PC-9 (cell line): ENCODE measurements at regions not wholly inside any gene's neighbourhood (a gene's known extent, or its start where the extent isn't known, plus 50 kb on each side); places are given as distances from the start of the nearest gene placed in this dataset.

ENCODE experiments used
- BruUV-seq: library from RNA; stranded (reverse); fragments of 400-500 nt; replicated peaks from 2 replicates; lab custom pipeline; 2021; lab: Mats Ljungman, UMichigan
- CTCF ChIA-PET: fragments of 300-600 bp; sonication (Branson Sonifier 250); formaldehyde crosslinking; loops from one replicate; lab custom pipeline; 2022; ENCODE audit warnings: antibody characterized with exemption; lab: Charles Lee
- POLR2A ChIA-PET: fragments of 300-600 bp; sonication (Branson Sonifier 250); formaldehyde crosslinking; loops from one replicate; lab custom pipeline; 2022; ENCODE audit warnings: antibody characterized with exemption; ENCODE audit not compliant: unreplicated experiment; lab: Charles Lee
- DNase-seq, 2 experiments: peaks; one replicate each; pipeline versions ENCODE4 v3.0.0 to v3.0.0-alpha.2; 2015 to 2022; ENCODE audit warnings: mixed read lengths in 1 of 2
- H2AFZ ChIP-seq: fragments of 200-600 bp; sonication (generic); 2 replicates; pipeline ENCODE4 v1.8.1; 2017; ENCODE audit warnings: antibody characterized with exemption
- H3F3A ChIP-seq: fragments of 200-600 bp; sonication (generic); 2 replicates; pipeline ENCODE4 v1.8.1; 2017; ENCODE audit warnings: antibody characterized with exemption, mild to moderate bottlenecking, low read depth; ENCODE audit not compliant: insufficient read depth
- H3K27ac ChIP-seq: fragments of 200-600 bp; sonication (generic); 2 replicates; pipeline ENCODE4 v1.6.1; 2016; ENCODE audit warnings: mixed run types
- H3K27me3 ChIP-seq: fragments of 200-600 bp; sonication (generic); 2 replicates; pipeline ENCODE4 v1.6.1; 2016; ENCODE audit warnings: low read depth, mixed run types; ENCODE audit not compliant: insufficient read depth
- H3K36me3 ChIP-seq: fragments of 200-600 bp; sonication (generic); 2 replicates; pipeline ENCODE4 v1.6.1; 2016; ENCODE audit warnings: low read depth, mixed run types
- H3K4me1 ChIP-seq: fragments of 200-600 bp; sonication (generic); replicated peaks from 2 replicates; pipeline ENCODE4 v1.6.1; 2016; ENCODE audit warnings: mixed run types; ENCODE audit not compliant: insufficient read depth
- H3K4me2 ChIP-seq: fragments of 200-600 bp; sonication (generic); 2 replicates; pipeline ENCODE4 v1.6.1; 2017; ENCODE audit warnings: mixed run types
- H3K4me3 ChIP-seq: fragments of 200-600 bp; sonication (generic); 2 replicates; pipeline ENCODE4 v1.6.1; 2016; ENCODE audit warnings: mixed run types
- H3K79me2 ChIP-seq: fragments of 200-600 bp; sonication (generic); 2 replicates; pipeline ENCODE4 v1.6.1; 2017; ENCODE audit warnings: low read depth, mixed run types
- H3K9me2 ChIP-seq: fragments of 200-600 bp; sonication (generic); 2 replicates; pipeline ENCODE4 v1.8.1; 2017; ENCODE audit warnings: mild to moderate bottlenecking; ENCODE audit not compliant: insufficient read depth
- H3K9me3 ChIP-seq: fragments of 200-600 bp; sonication (generic); 2 replicates; pipeline ENCODE4 v1.8.1; 2016; ENCODE audit warnings: low read depth; ENCODE audit not compliant: insufficient read depth
- H4K20me1 ChIP-seq: fragments of 200-600 bp; sonication (generic); 2 replicates; pipeline ENCODE4 v1.8.1; 2017; ENCODE audit not compliant: insufficient read depth
- EZH2 ChIP-seq: fragments of 200-600 bp; sonication (generic); IDR thresholded peaks from 2 replicates; pipeline ENCODE4 v1.8.0; 2017; ENCODE audit warnings: antibody characterized with exemption, low read depth
- intact Hi-C: fragments of 100-400 bp; cut with micrococcal nuclease; formaldehyde crosslinking; loops from one replicate; pipeline ENCODE4 v1.10.0; 2022; ENCODE audit not compliant: unreplicated experiment
- TF ChIP-seq, protein P1 (sequence below): fragments of 200-600 bp; sonication (generic); conservative IDR thresholded peaks from 2 replicates; pipeline ENCODE4 v1.6.1; 2017; ENCODE audit warnings: mixed run types, antibody characterized with exemption, mild to moderate bottlenecking, moderate library complexity

DNA sequence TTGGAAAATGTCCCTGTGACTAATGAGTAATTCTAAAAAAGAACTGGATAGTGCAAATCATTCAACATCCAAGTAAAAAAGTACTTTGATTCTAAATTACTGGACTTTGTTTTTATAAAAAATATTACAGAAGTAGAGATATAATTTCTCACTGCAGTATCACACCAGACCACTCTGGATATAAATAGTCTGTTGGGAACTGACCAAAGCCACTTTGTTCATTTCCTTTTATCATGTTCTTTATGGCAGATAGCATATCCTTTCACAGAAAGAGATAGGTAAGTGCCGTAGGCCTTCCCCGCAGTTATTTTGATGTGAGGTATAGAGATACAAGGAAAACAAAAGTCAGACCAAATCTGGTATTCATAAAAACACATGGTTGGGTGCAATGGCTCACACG is 827.4 kb upstream of the GRAMD2B start:
- no peak overlapping the region for H3K4me3 ChIP-seq
- no TSS peak for BruUV-seq
- no peaks in the 10 kb centered on the region for H3K79me2 ChIP-seq
- H3K4me2 ChIP-seq, result no peak overlapping the region
- H3K27ac ChIP-seq, result no peak overlapping the region
- H3K9me3 ChIP-seq, result no peaks in the 10 kb centered on the region
- no peak for TF ChIP-seq EZH2
- TF ChIP-seq, protein P1, sequence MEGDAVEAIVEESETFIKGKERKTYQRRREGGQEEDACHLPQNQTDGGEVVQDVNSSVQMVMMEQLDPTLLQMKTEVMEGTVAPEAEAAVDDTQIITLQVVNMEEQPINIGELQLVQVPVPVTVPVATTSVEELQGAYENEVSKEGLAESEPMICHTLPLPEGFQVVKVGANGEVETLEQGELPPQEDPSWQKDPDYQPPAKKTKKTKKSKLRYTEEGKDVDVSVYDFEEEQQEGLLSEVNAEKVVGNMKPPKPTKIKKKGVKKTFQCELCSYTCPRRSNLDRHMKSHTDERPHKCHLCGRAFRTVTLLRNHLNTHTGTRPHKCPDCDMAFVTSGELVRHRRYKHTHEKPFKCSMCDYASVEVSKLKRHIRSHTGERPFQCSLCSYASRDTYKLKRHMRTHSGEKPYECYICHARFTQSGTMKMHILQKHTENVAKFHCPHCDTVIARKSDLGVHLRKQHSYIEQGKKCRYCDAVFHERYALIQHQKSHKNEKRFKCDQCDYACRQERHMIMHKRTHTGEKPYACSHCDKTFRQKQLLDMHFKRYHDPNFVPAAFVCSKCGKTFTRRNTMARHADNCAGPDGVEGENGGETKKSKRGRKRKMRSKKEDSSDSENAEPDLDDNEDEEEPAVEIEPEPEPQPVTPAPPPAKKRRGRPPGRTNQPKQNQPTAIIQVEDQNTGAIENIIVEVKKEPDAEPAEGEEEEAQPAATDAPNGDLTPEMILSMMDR, result no peak
- no peaks in the 10 kb centered on the region for H3K27me3 ChIP-seq
- H3F3A ChIP-seq, result no peaks in the 10 kb centered on the region
- intact Hi-C loops, result no loop called here
- POLR2A ChIA-PET, result no interaction called here
- no peaks in the 10 kb centered on the region for H3K36me3 ChIP-seq
- H2AFZ ChIP-seq, result no peak overlapping the region
- no peaks in the 10 kb centered on the region for H4K20me1 ChIP-seq
- H3K9me2 ChIP-seq, result no peaks in the 10 kb centered on the region
- CTCF ChIA-PET, result no interaction called here
- DNase-seq, result no peak
- no peaks in the 10 kb centered on the region for H3K4me1 ChIP-seq

DNA sequence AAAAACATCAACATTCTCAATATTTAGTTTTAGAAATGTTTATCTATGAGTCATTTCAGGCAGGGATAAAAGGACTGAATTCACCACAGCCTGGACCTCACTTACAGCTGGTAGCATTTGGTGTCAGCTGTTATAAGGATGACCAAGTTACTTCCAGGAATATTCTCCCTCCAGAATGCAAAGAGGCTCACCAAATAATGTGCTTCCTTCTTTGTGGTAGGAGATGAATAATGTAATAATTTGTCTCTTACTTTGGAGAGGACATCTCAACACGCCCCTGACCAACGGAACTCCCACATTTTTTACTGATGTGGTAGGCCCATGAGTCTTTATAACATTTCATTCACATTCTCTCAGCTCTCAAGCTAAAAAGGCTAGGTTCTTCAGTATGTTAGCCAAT is 825.9 kb upstream of the GRAMD2B start:
- no peak overlapping the region for H3K4me2 ChIP-seq
- intact Hi-C loops, result no loop called here
- POLR2A ChIA-PET, result no interaction called here
- H3K9me3 ChIP-seq, result no peaks in the 10 kb centered on the region
- H3K36me3 ChIP-seq, result no peaks in the 10 kb centered on the region
- H3K4me1 ChIP-seq, result no peaks in the 10 kb centered on the region
- BruUV-seq, result no TSS peak
- H4K20me1 ChIP-seq, result no peaks in the 10 kb centered on the region
- no peak overlapping the region for H3K4me3 ChIP-seq
- TF ChIP-seq, protein P1, result no peak
- TF ChIP-seq EZH2, result no peak
- no peaks in the 10 kb centered on the region for H3F3A ChIP-seq
- CTCF ChIA-PET, result no interaction called here
- H3K79me2 ChIP-seq, result no peaks in the 10 kb centered on the region
- no peak for DNase-seq
- H3K27me3 ChIP-seq, result no peaks in the 10 kb centered on the region
- H2AFZ ChIP-seq, result no peak overlapping the region
- no peaks in the 10 kb centered on the region for H3K9me2 ChIP-seq
- H3K27ac ChIP-seq, result no peak overlapping the region

DNA sequence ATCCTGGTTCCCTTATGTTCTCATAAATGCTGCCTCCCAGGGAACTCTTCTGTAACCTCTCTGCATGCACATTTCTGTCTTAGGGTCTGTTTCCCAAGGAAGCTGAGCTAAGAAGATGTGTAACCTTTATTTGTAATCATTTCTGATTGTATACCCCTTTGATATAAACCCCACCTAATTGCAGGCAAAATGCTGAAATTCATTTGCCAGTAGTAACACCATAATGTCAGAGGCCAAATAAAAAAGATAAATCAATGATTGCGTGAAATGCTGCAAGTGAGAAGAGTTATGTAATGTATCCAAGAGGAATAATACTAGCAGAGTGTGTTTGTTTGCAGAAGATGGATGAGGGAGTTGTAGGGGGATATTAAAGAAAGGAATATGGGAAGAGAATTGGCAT is 822.6 kb upstream of the GRAMD2B start:
- TF ChIP-seq, protein P1, result no peak
- TF ChIP-seq EZH2, result no peak
- Histone ChIP-seq H3K36me3 (no peaks in the 10 kb centered on the region), H4K20me1 (no peaks in the 10 kb centered on the region), H3K4me2 (no peak overlapping the region), H3K27ac (no peak overlapping the region), H3K4me1 (no peaks in the 10 kb centered on the region), H3K9me3 (no peaks in the 10 kb centered on the region), H3K9me2 (no peaks in the 10 kb centered on the region), H3K79me2 (no peaks in the 10 kb centered on the region), H2AFZ (no peak overlapping the region), H3K27me3 (no peaks in the 10 kb centered on the region), H3K4me3 (no peak overlapping the region), H3F3A (no peaks in the 10 kb centered on the region)
- BruUV-seq, result no TSS peak
- ChIA-PET POLR2A (no interaction called here), CTCF (no interaction called here)
- intact Hi-C loops, result no loop called here
- no peak for DNase-seq
